Uterus (tissue), 3 donors: ENCODE measurements at regions not wholly inside any gene's neighbourhood (a gene's known extent, or its start where the extent isn't known, plus 50 kb on each side); places are given as distances from the start of the nearest gene placed in this dataset.

Experiments used
- DNase-seq, 2 donors: peaks; one replicate each; pipeline ENCODE4 v3.0.0-alpha.2; 2019 to 2020
- H3K27ac ChIP-seq, 2 donors: fragments of 200-600 bp; sonication (generic); 1 replicate in 1 of 2; 2 replicates in 1 of 2; pipeline ENCODE4 v1.5.1; 2016 to 2018
- H3K27me3 ChIP-seq, 2 donors: fragments of 200-600 bp; sonication (generic); one replicate each; pipeline ENCODE4 v1.5.1; 2018 to 2019; ENCODE audit warnings: control low read depth in 1 of 2
- H3K36me3 ChIP-seq, 2 donors: fragments of 200-600 bp; sonication (generic); one replicate each; pipeline ENCODE4 v1.5.1; 2019; ENCODE audit warnings: control low read depth in 1 of 2
- H3K4me1 ChIP-seq, 2 donors: fragments of 200-600 bp; sonication (generic); one replicate each; pipeline ENCODE4 v1.5.1; 2018 to 2019; ENCODE audit warnings: control low read depth in 1 of 2
- H3K4me3 ChIP-seq, 2 donors: fragments of 200-600 bp; sonication (generic); 1 replicate in 1 of 2; 2 replicates in 1 of 2; pipeline ENCODE4 v1.5.1; 2018 to 2019; ENCODE audit warnings: mild to moderate bottlenecking in 1 of 2
- H3K9me3 ChIP-seq, 2 donors: fragments of 200-600 bp; sonication (generic); one replicate each; pipeline ENCODE4 v1.5.1; 2019; ENCODE audit warnings: control low read depth in 1 of 2
- POLR2A ChIP-seq, 2 donors: fragments of 450-650 bp; IDR thresholded peaks; one replicate each; pipeline ENCODE4 v1.6.1; 2016; ENCODE audit warnings: antibody characterized with exemption in 2 of 2, mild to moderate bottlenecking in 1 of 2, moderate library complexity in 1 of 2
- intact Hi-C: fragments of 100-400 bp; cut with DNase I; formaldehyde crosslinking; loops from one replicate; pipeline ENCODE4 v1.15.1; 2023; ENCODE audit warnings: low total_unique reads
- TF ChIP-seq, protein P1 (sequence below), 4 experiments: fragments of 200-600 bp in 2 of 4; fragments of 450-650 bp in 2 of 4; sonication (generic) in 2 of 4; IDR thresholded peaks; one replicate each; pipeline ENCODE4 v1.5.1; 2016 to 2019; ENCODE audit warnings: antibody characterized with exemption in 4 of 4, mild to moderate bottlenecking in 2 of 4, moderate library complexity in 1 of 4
- donor health status: DM: yes; HTN: yes; CAD: no.

DNA sequence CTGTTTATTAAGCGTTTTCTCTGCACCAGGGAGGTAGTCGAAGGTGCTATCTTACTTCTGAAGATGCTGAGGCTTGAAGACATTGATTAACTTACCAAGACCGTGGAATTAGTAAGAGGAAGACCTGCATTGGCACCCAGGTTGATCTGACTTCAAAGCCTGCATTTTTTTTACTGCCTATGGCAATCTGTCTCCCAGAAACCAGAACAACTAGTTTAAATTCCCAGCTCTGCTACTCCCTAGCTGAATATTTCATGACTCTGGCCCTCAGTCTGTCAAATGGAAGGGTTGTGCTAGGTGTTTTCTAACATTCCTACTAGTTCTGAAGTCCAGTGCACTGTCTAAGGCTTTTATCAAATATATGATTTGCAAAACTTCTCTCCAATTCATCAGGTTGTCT is 52.0 kb upstream of the GRAMD1B start:
- Histone ChIP-seq H3K4me3 (no peak overlapping the region), H3K9me3 (no peaks in the 10 kb centered on the region), H3K27me3 (no peaks in the 10 kb centered on the region), H3K27ac (no peak overlapping the region), H3K36me3 (no peaks in the 10 kb centered on the region), H3K4me1 (no peaks in the 10 kb centered on the region)
- no peak for DNase-seq
- TF ChIP-seq, protein P1, sequence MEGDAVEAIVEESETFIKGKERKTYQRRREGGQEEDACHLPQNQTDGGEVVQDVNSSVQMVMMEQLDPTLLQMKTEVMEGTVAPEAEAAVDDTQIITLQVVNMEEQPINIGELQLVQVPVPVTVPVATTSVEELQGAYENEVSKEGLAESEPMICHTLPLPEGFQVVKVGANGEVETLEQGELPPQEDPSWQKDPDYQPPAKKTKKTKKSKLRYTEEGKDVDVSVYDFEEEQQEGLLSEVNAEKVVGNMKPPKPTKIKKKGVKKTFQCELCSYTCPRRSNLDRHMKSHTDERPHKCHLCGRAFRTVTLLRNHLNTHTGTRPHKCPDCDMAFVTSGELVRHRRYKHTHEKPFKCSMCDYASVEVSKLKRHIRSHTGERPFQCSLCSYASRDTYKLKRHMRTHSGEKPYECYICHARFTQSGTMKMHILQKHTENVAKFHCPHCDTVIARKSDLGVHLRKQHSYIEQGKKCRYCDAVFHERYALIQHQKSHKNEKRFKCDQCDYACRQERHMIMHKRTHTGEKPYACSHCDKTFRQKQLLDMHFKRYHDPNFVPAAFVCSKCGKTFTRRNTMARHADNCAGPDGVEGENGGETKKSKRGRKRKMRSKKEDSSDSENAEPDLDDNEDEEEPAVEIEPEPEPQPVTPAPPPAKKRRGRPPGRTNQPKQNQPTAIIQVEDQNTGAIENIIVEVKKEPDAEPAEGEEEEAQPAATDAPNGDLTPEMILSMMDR (IDR thresholded peaks at IDR 0.05), result no peak
- TF ChIP-seq POLR2A (IDR thresholded peaks at IDR 0.05), result no peak
- intact Hi-C loops, result no loop called here

DNA sequence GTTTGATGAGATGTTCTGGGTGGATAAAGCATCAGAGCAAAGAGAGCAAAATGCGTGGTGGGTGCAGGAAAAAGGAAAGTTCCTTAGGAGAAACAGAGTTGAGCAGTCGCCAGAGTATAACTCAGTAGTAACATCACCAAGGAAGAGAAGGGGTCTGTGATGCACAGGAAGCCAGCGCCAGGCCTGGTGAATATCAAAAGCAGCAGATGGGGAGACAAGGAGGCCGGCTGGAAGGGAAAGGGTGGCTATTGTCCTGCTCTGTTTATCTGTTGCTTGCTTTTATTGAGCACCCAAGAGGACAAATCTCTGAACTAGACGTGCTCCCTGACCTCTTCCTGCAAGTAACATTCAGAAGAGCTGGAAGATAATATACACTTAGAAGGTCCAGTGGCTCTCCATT is 52.7 kb upstream of the GRAMD1B start:
- H3K9me3 ChIP-seq, result no peaks in the 10 kb centered on the region
- H3K36me3 ChIP-seq, result no peaks in the 10 kb centered on the region
- H3K27me3 ChIP-seq, result no peaks in the 10 kb centered on the region
- intact Hi-C loops, result no loop called here
- no peak for DNase-seq
- H3K4me1 ChIP-seq, result no peaks in the 10 kb centered on the region
- no peak overlapping the region for H3K4me3 ChIP-seq
- H3K27ac ChIP-seq, result no peak overlapping the region
- TF ChIP-seq POLR2A (IDR thresholded peaks at IDR 0.05), result no peak
- TF ChIP-seq, protein P1 (IDR thresholded peaks at IDR 0.05), result no peak

DNA sequence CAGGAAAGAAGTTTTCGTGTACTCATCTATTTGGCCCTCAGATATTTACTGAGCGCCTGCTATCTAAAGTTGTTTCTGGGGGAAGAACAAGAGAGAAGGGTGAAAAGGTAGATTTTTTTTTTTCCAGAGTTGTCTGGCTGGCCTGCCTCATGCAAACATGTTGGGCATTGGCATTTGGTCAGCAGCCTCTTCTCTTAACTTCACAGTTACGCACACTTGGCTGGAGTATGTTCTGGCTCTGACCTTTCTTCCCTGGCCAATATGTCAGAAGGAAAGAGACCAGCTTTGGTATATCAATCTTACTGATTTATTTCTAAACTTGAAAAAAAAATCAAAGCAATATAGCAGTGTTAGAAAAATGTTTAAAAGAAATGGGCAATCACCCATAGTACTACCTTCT is 54.2 kb upstream of the GRAMD1B start:
- DNase-seq, result no peak
- H3K36me3 ChIP-seq, result no peaks in the 10 kb centered on the region
- TF ChIP-seq, protein P1 (IDR thresholded peaks at IDR 0.05), result no peak
- no peak for TF ChIP-seq POLR2A (IDR thresholded peaks at IDR 0.05)
- intact Hi-C loops, result no loop called here
- H3K27ac ChIP-seq, result no peak overlapping the region
- H3K4me3 ChIP-seq, result no peak overlapping the region
- no peaks in the 10 kb centered on the region for H3K9me3 ChIP-seq
- H3K4me1 ChIP-seq, result no peaks in the 10 kb centered on the region
- no peaks in the 10 kb centered on the region for H3K27me3 ChIP-seq

DNA sequence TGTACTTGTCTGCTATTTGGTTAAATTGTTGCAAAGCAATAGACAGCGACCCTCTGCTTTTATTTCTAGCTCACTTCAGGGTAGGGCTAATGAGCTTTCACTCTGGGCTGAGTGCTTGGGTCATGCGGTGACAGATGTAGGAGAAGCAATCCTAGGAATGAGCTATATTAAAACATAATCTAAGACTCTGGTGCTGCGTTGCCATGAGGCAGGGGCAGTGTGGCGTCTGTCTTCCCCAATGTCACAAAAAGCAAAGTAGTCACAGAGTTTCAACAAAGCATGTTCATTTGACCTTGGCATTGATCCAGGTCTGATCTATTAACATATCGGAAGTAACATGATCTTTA is 55.5 kb upstream of the GRAMD1B start:
- no peaks in the 10 kb centered on the region for H3K4me1 ChIP-seq
- H3K27me3 ChIP-seq, result no peaks in the 10 kb centered on the region
- TF ChIP-seq POLR2A (IDR thresholded peaks at IDR 0.05), result no peak
- TF ChIP-seq, protein P1 (IDR thresholded peaks at IDR 0.05), result no peak
- no peaks in the 10 kb centered on the region for H3K9me3 ChIP-seq
- no peak overlapping the region for H3K4me3 ChIP-seq
- no peaks in the 10 kb centered on the region for H3K36me3 ChIP-seq
- H3K27ac ChIP-seq, result no peak overlapping the region
- DNase-seq, result no peak
- intact Hi-C loops, result no loop called here

DNA sequence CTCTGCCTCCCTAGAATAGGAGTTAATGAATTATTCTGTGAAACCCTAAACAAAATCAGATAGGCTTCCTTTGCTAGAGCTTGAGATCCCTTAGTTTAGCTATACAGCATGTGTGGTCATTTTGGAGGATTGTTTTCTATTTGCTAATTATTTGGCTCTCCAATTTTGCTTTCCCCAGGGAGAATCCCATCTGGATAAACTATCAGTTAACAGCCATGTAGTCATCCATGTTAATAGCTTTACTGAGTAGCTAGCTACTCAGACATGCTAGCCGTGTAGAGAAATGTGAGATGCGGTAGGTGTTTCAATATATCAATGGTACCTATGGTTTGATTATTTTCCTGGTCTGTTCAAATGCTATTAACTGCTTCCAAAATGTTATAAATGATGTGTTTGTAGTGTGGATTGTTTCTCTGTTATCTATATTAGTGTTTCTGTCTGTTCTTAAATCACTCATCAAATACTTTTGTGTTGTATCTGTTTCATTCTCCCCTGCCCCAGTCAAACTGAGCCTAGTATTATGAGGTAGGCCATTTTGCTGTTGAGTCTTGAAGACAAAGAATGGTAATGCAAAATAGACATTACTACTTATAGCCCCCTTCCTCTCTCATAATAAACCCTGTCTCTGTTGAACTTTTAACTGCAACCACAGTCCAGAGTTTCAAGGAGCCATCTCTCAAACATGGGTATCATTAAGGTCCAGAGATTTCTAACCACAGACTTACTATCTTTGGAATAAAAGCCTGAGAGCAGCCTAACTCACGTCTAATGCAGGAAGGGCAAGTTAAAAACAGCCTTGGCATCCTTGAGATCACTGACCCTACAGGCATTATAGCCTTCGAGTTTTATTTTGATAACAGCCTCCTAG is 56.1 kb upstream of the GRAMD1B start:
- Histone ChIP-seq H3K27ac (no peak overlapping the region), H3K27me3 (no peaks in the 10 kb centered on the region), H3K36me3 (no peaks in the 10 kb centered on the region), H3K4me1 (no peaks in the 10 kb centered on the region), H3K9me3 (no peaks in the 10 kb centered on the region), H3K4me3 (no peak overlapping the region)
- TF ChIP-seq, protein P1 (IDR thresholded peaks at IDR 0.05), result no peak
- no peak for TF ChIP-seq POLR2A (IDR thresholded peaks at IDR 0.05)
- no peak for DNase-seq
- intact Hi-C loops, result no loop called here
